Endothelial cell of umbilical vein (primary cell): ENCODE measurements at regions not wholly inside any gene's neighbourhood (a gene's known extent, or its start where the extent isn't known, plus 50 kb on each side); places are given as distances from the start of the nearest gene placed in this dataset.

Source experiments
- BruUV-seq: library from RNA; stranded (reverse); fragments of 400-500 nt; replicated peaks from 2 replicates; lab custom pipeline; 2021; lab: Mats Ljungman, UMichigan
- CTCF ChIA-PET: fragments of 300-600, 350-600 bp; sonication (Branson Sonifier 250); formaldehyde crosslinking; loops from one replicate; lab custom pipeline; 2021; ENCODE audit warnings: antibody characterized with exemption, inconsistent platforms; lab: Charles Lee
- POLR2A ChIA-PET: fragments of 300-600, 350-600 bp; sonication (Branson Sonifier 250); formaldehyde crosslinking; loops from one replicate; lab custom pipeline; 2021; ENCODE audit warnings: antibody characterized with exemption, inconsistent platforms; lab: Charles Lee
- DNase-seq: peaks from one replicate; pipeline ENCODE4 v3.0.0-alpha.2; 2011; ENCODE audit warnings: low read depth, low spot score
- FAIRE-seq: peaks from 2 replicates; lab custom pipeline; 2011; peaks lifted over from hg19 to GRCh38; lab: Jason Lieb, UNC
- H2AFZ ChIP-seq: 2 replicates; pipeline ENCODE4 v1.6.0; 2012; ENCODE audit warnings: low read depth, low read length, control low read depth, inconsistent platforms
- H3K27ac ChIP-seq: 2 replicates; pipeline ENCODE4 v1.5.1; 2011; ENCODE audit warnings: low read depth, mild to moderate bottlenecking, control low read depth, low read length, moderate library complexity; ENCODE audit not compliant: insufficient read depth
- H3K27me3 ChIP-seq, 2 experiments: 2 replicates each; pipeline versions ENCODE4 v1.6.0 to v1.6.1; 2011; ENCODE audit warnings: low read length in 2 of 2, mixed read lengths in 1 of 2; ENCODE audit not compliant: control insufficient read depth in 2 of 2, insufficient read depth in 2 of 2
- H3K36me3 ChIP-seq, 2 experiments: 2 replicates in 1 of 2; 3 replicates in 1 of 2; pipeline ENCODE4 v1.5.1; 2011; ENCODE audit warnings: low read length in 2 of 2, mild to moderate bottlenecking in 1 of 2, moderate library complexity in 1 of 2; ENCODE audit not compliant: control insufficient read depth in 2 of 2, insufficient read depth in 2 of 2; ENCODE audit errors: extremely low read depth in 1 of 2
- H3K4me1 ChIP-seq: 3 replicates; pipeline ENCODE4 v1.5.1; 2011; ENCODE audit warnings: mild to moderate bottlenecking, low read length; ENCODE audit not compliant: control insufficient read depth, insufficient read depth; ENCODE audit errors: extremely low read depth
- H3K4me2 ChIP-seq: 2 replicates; pipeline ENCODE4 v1.6.1; 2011; ENCODE audit warnings: low read length, control low read depth, mixed read lengths; ENCODE audit not compliant: insufficient read depth
- H3K4me3 ChIP-seq, 3 experiments: fragments of 200-600 bp in 1 of 3; sonication (generic), shearing (Covaris generic) in 1 of 3; replicated peaks in 1 of 3; 2 replicates each; pipeline ENCODE4 v1.5.1; 2011 to 2016; ENCODE audit warnings: control low read depth in 3 of 3, low read length in 3 of 3, mild to moderate bottlenecking in 2 of 3, inconsistent platforms in 1 of 3, low read depth in 1 of 3, moderate library complexity in 1 of 3; ENCODE audit not compliant: insufficient read depth in 1 of 3
- H3K79me2 ChIP-seq: 2 replicates; pipeline ENCODE4 v1.6.0; 2012; ENCODE audit warnings: low read length, inconsistent platforms; ENCODE audit not compliant: control insufficient read depth, insufficient read depth
- H3K9ac ChIP-seq: replicated peaks from 2 replicates; pipeline ENCODE3; 2011; ENCODE audit warnings: low read length, control low read depth; ENCODE audit not compliant: insufficient read depth; ENCODE audit errors: extremely low read depth
- H3K9me1 ChIP-seq: replicated peaks from 3 replicates; pipeline ENCODE4 v1.6.0; 2011; ENCODE audit warnings: mild to moderate bottlenecking, low read length; ENCODE audit not compliant: control insufficient read depth, insufficient read depth; ENCODE audit errors: extremely low read depth
- H3K9me3 ChIP-seq: replicated peaks from 2 replicates; pipeline ENCODE4 v1.5.1; 2012; ENCODE audit warnings: low read length, inconsistent platforms; ENCODE audit not compliant: control insufficient read depth, insufficient read depth
- H4K20me1 ChIP-seq: replicated peaks from 2 replicates; pipeline ENCODE3; 2011; ENCODE audit warnings: mild to moderate bottlenecking, low read length; ENCODE audit not compliant: control insufficient read depth, insufficient read depth; ENCODE audit errors: extremely low read depth
- CTCF ChIP-seq, 2 donors: IDR thresholded peaks; 1 replicate in 1 of 2; 2 replicates in 1 of 2; pipeline ENCODE4 v1.5.1; 2011; ENCODE audit warnings: low read length in 2 of 2, mild to moderate bottlenecking in 2 of 2, moderate library complexity in 2 of 2, control low read depth in 1 of 2, inconsistent platforms in 1 of 2, low read depth in 1 of 2; ENCODE audit not compliant: insufficient read depth in 1 of 2; ENCODE audit errors: extremely low read depth in 1 of 2
- EZH2 ChIP-seq: IDR thresholded peaks from 2 replicates; pipeline ENCODE4 v1.6.1; 2012; ENCODE audit warnings: borderline replicate concordance, low read depth, mild to moderate bottlenecking, moderate library complexity, low read length, inconsistent platforms; ENCODE audit not compliant: severe bottlenecking
- FOS ChIP-seq: IDR thresholded peaks from 2 replicates; pipeline ENCODE4 v1.6.1; 2011; ENCODE audit warnings: mild to moderate bottlenecking, low read length, moderate library complexity, borderline replicate concordance; ENCODE audit not compliant: insufficient read depth
- GATA2 ChIP-seq: IDR thresholded peaks from 2 replicates; pipeline ENCODE4 v1.7.0; 2011; ENCODE audit warnings: low read depth, mild to moderate bottlenecking, moderate library complexity, mixed read lengths, low read length; ENCODE audit not compliant: insufficient read length, insufficient read depth
- JUN ChIP-seq: IDR thresholded peaks from 2 replicates; pipeline ENCODE4 v1.6.1; 2011; ENCODE audit warnings: borderline replicate concordance, low read depth; ENCODE audit not compliant: insufficient read length, insufficient read depth
- MYC ChIP-seq: IDR thresholded peaks from one replicate; pipeline ENCODE4 v1.6.1; 2011; ENCODE audit warnings: mild to moderate bottlenecking, low read depth, low read length
- POLR2A ChIP-seq: IDR thresholded peaks from 2 replicates; pipeline ENCODE4 v1.6.1; 2012; ENCODE audit warnings: low read depth, mild to moderate bottlenecking, control low read depth, low read length
- POLR2AphosphoS5 ChIP-seq: IDR thresholded peaks from 2 replicates; pipeline ENCODE4 v1.6.1; 2012; ENCODE audit warnings: low read depth, mild to moderate bottlenecking, control low read depth, low read length, moderate library complexity; ENCODE audit not compliant: insufficient read depth
- dilution Hi-C: fragments of 300-500 bp; cut with MboI; formaldehyde crosslinking; loops from one replicate; pipeline ENCODE4 v1.15.0; 2019; ENCODE audit warnings: low sequenced_read_pairs; ENCODE audit not compliant: extremely low pct_ligation_motif_present
- intact Hi-C: fragments of 100-400 bp; cut with micrococcal nuclease; formaldehyde crosslinking; loops from one replicate; pipeline ENCODE4 v1.10.0; 2022
- TF ChIP-seq, protein P1 (sequence below): IDR thresholded peaks from 2 replicates; pipeline ENCODE4 v1.6.1; 2011; ENCODE audit not compliant: insufficient read depth, insufficient read length

- Histone ChIP-seq H3K4me1 (no peaks in the 10 kb centered on the region), H3K27ac (no peak overlapping the region), H3K4me3 (no peak overlapping the region), H3K4me2 (no peak overlapping the region), H3K9ac (no peak overlapping the region), H2AFZ (no peak overlapping the region), H3K79me2 (no peaks in the 10 kb centered on the region), H3K36me3 (no peaks in the 10 kb centered on the region), H4K20me1 (no peaks in the 10 kb centered on the region), H3K9me3 (no peaks in the 10 kb centered on the region), H3K27me3 (no peaks in the 10 kb centered on the region), H3K9me1 (no peaks in the 10 kb centered on the region)
- dilution Hi-C loops (no loop called here), intact Hi-C loops (no loop called here)
- FAIRE-seq: no peak
- POLR2A ChIA-PET: no interaction called here
- DNase-seq: no peak
- no peak for TF ChIP-seq JUN
- no peak for TF ChIP-seq EZH2
- TF ChIP-seq, protein P1, sequence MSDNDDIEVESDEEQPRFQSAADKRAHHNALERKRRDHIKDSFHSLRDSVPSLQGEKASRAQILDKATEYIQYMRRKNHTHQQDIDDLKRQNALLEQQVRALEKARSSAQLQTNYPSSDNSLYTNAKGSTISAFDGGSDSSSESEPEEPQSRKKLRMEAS: no peak
- no peak for TF ChIP-seq POLR2AphosphoS5
- no TSS peak for BruUV-seq
- CTCF ChIA-PET: interaction anchor here (1.7 kb wide), 1 partner anchor 11 kb away, joined by 4 read pairs; no protein-coding TSS in a partner anchor
Observed at GRCh38 chr1:55535724-55536544, 320.8 kb upstream of the USP24 start.

- TF ChIP-seq JUN: no peak
- TF ChIP-seq EZH2: no peak
- TF ChIP-seq CTCF (IDR thresholded peaks at IDR 0.05; ENCODE audit: extremely low read depth in 1 of 2, insufficient read depth in 1 of 2, low read depth in 1 of 2, low read length in 2 of 2): no peak
- no peak for TF ChIP-seq GATA2
- TF ChIP-seq FOS: no peak
- TF ChIP-seq POLR2AphosphoS5: no peak
- TF ChIP-seq POLR2A: no peak
- TF ChIP-seq MYC: no peak
- TF ChIP-seq, protein P1: no peak
- DNase-seq (no peak), FAIRE-seq (no peak)
- H3K4me1 ChIP-seq: no peaks in the 10 kb centered on the region
- H3K9ac ChIP-seq: no peak overlapping the region
- no peaks in the 10 kb centered on the region for H3K36me3 ChIP-seq
- ChIA-PET POLR2A (no interaction called here), CTCF (no interaction called here)
- no peak overlapping the region for H2AFZ ChIP-seq
- no peak overlapping the region for H3K4me3 ChIP-seq
- no peaks in the 10 kb centered on the region for H3K27me3 ChIP-seq
- H3K4me2 ChIP-seq: no peak overlapping the region
- BruUV-seq: no TSS peak
- intact Hi-C loops: no loop called here
- dilution Hi-C loops: no loop called here
- no peaks in the 10 kb centered on the region for H4K20me1 ChIP-seq
- H3K9me3 ChIP-seq: no peaks in the 10 kb centered on the region
- H3K79me2 ChIP-seq: no peaks in the 10 kb centered on the region
- no peaks in the 10 kb centered on the region for H3K9me1 ChIP-seq
- no peak overlapping the region for H3K27ac ChIP-seq
Observed at GRCh38 chr1:55534565-55535121, 319.5 kb upstream of the USP24 start.
